HK-2 (cell line): ENCODE measurements at regions not wholly inside any gene's neighbourhood (a gene's known extent, or its start where the extent isn't known, plus 50 kb on each side); places are given as distances from the start of the nearest gene placed in this dataset.
"Not testable (repeated sequence)": the region's sequence is repeated elsewhere in the genome, so short reads cannot be mapped to it uniquely, and the experiment has no call there.

Experiments
- DNase-seq: peaks from one replicate; pipeline ENCODE4 v3.0.0-alpha.2; 2018; ENCODE audit not compliant: unreplicated experiment

GRCh38 chr6:169927711-169928110 lies 176.3 kb downstream of the ERMARD start:
- DNase-seq: no peak

- DNase-seq: no peak
These were observed 175.4 kb downstream of the ERMARD start for GRCh38 chr6:169926617-169927417.

- no peak for DNase-seq
These were observed 172.3 kb downstream of the ERMARD start for GRCh38 chr6:169923468-169924464.

- DNase-seq: no peak
These were observed 170.7 kb downstream of the ERMARD start for GRCh38 chr6:169921853-169922824.

GRCh38 chr6:169921217-169921616 lies 169.8 kb downstream of the ERMARD start:
- DNase-seq: no peak

GRCh38 chr6:169920359-169921020 lies 169.1 kb downstream of the ERMARD start:
- no peak for DNase-seq

GRCh38 chr6:169918954-169919549 lies 167.6 kb downstream of the ERMARD start:
- DNase-seq: no peak

- no peak for DNase-seq
These were observed 167.0 kb downstream of the ERMARD start for GRCh38 chr6:169918239-169918953.

- DNase-seq: no peak
These were observed 165.7 kb downstream of the ERMARD start for GRCh38 chr6:169917153-169917552.

GRCh38 chr6:169915769-169916550 lies 164.5 kb downstream of the ERMARD start:
- no peak for DNase-seq

GRCh38 chr6:169913745-169914144 lies 162.3 kb downstream of the ERMARD start:
- not testable (repeated sequence) for DNase-seq

GRCh38 chr6:169913096-169913638 lies 161.7 kb downstream of the ERMARD start:
- no peak for DNase-seq

- DNase-seq: no peak
These were observed 161.1 kb downstream of the ERMARD start for GRCh38 chr6:169912266-169913095.

- no peak for DNase-seq
These were observed 160.1 kb downstream of the ERMARD start for GRCh38 chr6:169911264-169912263.

GRCh38 chr6:169909113-169909512 lies 157.7 kb downstream of the ERMARD start:
- no peak for DNase-seq

- DNase-seq: no peak
These were observed 157.0 kb downstream of the ERMARD start for GRCh38 chr6:169908403-169908933.
